ENCODE measurements at regions not wholly inside any gene's neighbourhood (a gene's known extent, or its start where the extent isn't known, plus 50 kb on each side); places are given as distances from the start of the nearest gene placed in this dataset.

GRCh38 chr15:29969562-29970401, 113.0 kb upstream of the GOLGA8J start:
- TF ChIP-seq, protein P1, sequence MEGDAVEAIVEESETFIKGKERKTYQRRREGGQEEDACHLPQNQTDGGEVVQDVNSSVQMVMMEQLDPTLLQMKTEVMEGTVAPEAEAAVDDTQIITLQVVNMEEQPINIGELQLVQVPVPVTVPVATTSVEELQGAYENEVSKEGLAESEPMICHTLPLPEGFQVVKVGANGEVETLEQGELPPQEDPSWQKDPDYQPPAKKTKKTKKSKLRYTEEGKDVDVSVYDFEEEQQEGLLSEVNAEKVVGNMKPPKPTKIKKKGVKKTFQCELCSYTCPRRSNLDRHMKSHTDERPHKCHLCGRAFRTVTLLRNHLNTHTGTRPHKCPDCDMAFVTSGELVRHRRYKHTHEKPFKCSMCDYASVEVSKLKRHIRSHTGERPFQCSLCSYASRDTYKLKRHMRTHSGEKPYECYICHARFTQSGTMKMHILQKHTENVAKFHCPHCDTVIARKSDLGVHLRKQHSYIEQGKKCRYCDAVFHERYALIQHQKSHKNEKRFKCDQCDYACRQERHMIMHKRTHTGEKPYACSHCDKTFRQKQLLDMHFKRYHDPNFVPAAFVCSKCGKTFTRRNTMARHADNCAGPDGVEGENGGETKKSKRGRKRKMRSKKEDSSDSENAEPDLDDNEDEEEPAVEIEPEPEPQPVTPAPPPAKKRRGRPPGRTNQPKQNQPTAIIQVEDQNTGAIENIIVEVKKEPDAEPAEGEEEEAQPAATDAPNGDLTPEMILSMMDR (IDR thresholded peaks at IDR 0.05; ENCODE audit: low read depth, low read length), result no peak
- TF ChIP-seq EZH2phosphoT487 (IDR thresholded peaks at IDR 0.05; ENCODE audit: low read depth), result no peak

Data from OCI-LY3 (cell line).